ENCODE measurements at regions not wholly inside any gene's neighbourhood (a gene's known extent, or its start where the extent isn't known, plus 50 kb on each side); places are given as distances from the start of the nearest gene placed in this dataset.

DNA sequence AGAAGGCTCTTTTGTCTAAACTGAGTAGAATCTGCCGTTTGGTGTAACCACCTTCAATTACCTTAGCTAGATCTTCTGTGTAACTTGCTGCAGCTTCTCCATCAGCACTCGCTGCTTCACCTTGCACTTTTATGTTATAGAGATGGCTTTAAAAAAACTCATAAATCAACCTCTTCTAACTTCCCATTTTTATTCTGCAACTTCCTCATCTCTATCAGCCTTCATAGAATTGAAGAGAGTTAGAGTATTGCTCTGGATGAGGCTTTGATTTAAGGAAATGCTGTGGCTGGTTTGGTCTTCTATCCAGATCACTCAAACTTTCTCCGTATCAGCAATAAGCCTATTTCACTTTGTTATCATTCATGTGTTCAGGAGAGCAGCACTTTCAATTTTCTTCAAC, 1131.9 kb upstream of the CELF2 start:
- H3K27ac ChIP-seq (ENCODE audit: low read depth in 2 of 2, low read length in 2 of 2): no peak overlapping the region
- H3K4me1 ChIP-seq (ENCODE audit: control insufficient read depth in 2 of 3, insufficient read depth in 2 of 3, low read depth in 1 of 3, low read length in 3 of 3): no peaks in the 10 kb centered on the region
- peaks cover 0 to 5% (median 3%) of the 10 kb centered on the region in 3 donors for H3K9me3 ChIP-seq (ENCODE audit: control insufficient read depth in 2 of 3, insufficient read depth in 1 of 3, low read length in 3 of 3)
- H3K9ac ChIP-seq (ENCODE audit: low read length in 3 of 3): no peak overlapping the region
- DNase-seq: no peak
- H3K4me3 ChIP-seq (ENCODE audit: low read length in 3 of 3): no peak overlapping the region
- H3K36me3 ChIP-seq (ENCODE audit: control insufficient read depth in 2 of 3, insufficient read depth in 3 of 3, low read length in 3 of 3): no peaks in the 10 kb centered on the region
- intact Hi-C loops (cut with DNase I): no loop called here
- no peak for TF ChIP-seq CTCF (IDR thresholded peaks at IDR 0.05; ENCODE audit: borderline replicate concordance, extremely low read depth, insufficient read depth)
- H3K27me3 ChIP-seq (ENCODE audit: control insufficient read depth, insufficient read depth, low read length): no peaks in the 10 kb centered on the region
- FAIRE-seq: no peak

DNA sequence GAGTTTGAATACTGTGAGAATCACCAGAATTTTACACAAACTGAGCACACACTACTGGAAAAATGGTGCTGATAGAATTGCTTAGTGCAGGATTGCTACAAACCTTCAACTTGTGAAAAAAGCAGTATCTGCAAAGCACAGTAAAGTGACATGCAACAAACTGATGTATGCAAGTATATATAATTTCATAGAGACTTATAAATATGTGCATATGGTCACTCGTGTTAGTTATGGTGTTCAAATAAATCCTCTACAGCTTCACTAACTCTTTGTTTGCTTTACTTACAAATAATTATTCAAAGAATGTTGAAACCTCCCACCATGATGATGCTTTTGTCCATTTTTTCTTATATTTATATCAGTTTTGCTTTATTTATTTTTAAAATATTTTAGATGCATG, 1130.9 kb upstream of the CELF2 start:
- no peak for DNase-seq
- no peak overlapping the region for H3K9ac ChIP-seq (ENCODE audit: low read length in 3 of 3)
- no peaks in the 10 kb centered on the region for H3K27me3 ChIP-seq (ENCODE audit: control insufficient read depth, insufficient read depth, low read length)
- H3K4me3 ChIP-seq (ENCODE audit: low read length in 3 of 3): no peak overlapping the region
- peaks cover 0 to 5% (median 3%) of the 10 kb centered on the region in 3 donors for H3K9me3 ChIP-seq (ENCODE audit: control insufficient read depth in 2 of 3, insufficient read depth in 1 of 3, low read length in 3 of 3)
- H3K36me3 ChIP-seq (ENCODE audit: control insufficient read depth in 2 of 3, insufficient read depth in 3 of 3, low read length in 3 of 3): no peaks in the 10 kb centered on the region
- no peak overlapping the region for H3K27ac ChIP-seq (ENCODE audit: low read depth in 2 of 2, low read length in 2 of 2)
- TF ChIP-seq CTCF (IDR thresholded peaks at IDR 0.05; ENCODE audit: borderline replicate concordance, extremely low read depth, insufficient read depth): no peak
- H3K4me1 ChIP-seq (ENCODE audit: control insufficient read depth in 2 of 3, insufficient read depth in 2 of 3, low read depth in 1 of 3, low read length in 3 of 3): no peaks in the 10 kb centered on the region
- FAIRE-seq: no peak
- intact Hi-C loops (cut with DNase I): no loop called here

DNA sequence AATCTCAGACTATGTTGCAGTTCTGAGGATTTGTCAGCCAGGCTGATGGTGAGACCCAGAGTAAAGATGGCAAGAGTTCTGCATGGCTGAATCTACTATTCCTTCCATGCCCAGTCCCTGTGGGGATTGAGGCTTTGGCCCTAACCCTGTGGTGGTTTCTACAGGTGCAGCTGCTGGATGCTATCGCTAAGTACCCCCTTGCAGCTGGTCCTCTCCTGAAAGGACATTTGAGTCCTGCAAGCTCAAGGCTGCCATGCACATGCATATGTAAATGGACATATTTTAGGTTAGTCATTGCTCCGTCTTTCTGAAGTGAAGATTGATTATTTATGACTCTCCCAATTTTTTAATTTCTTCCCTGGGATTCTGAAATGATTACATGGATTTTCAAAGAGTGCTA, 1122.2 kb upstream of the CELF2 start:
- Histone ChIP-seq H3K4me1 (ENCODE audit: control insufficient read depth in 2 of 3, insufficient read depth in 2 of 3, low read depth in 1 of 3, low read length in 3 of 3) (no peaks in the 10 kb centered on the region), H3K4me3 (ENCODE audit: low read length in 3 of 3) (no peak overlapping the region), H3K9me3 (ENCODE audit: control insufficient read depth in 2 of 3, insufficient read depth in 1 of 3, low read length in 3 of 3) (peaks cover 0 to 4% (median 0%) of the 10 kb centered on the region in 3 donors), H3K27me3 (ENCODE audit: control insufficient read depth, insufficient read depth, low read length) (no peaks in the 10 kb centered on the region), H3K36me3 (ENCODE audit: control insufficient read depth in 2 of 3, insufficient read depth in 3 of 3, low read length in 3 of 3) (no peaks in the 10 kb centered on the region), H3K27ac (ENCODE audit: low read depth in 2 of 2, low read length in 2 of 2) (no peak overlapping the region), H3K9ac (ENCODE audit: low read length in 3 of 3) (no peak overlapping the region)
- DNase-seq (no peak), FAIRE-seq (no peak)
- intact Hi-C loops (cut with DNase I): no loop called here
- no peak for TF ChIP-seq CTCF (IDR thresholded peaks at IDR 0.05; ENCODE audit: borderline replicate concordance, extremely low read depth, insufficient read depth)

GRCh38 chr10:9895981-9896380, 1121.7 kb upstream of the CELF2 start:
- no peaks in the 10 kb centered on the region for H3K4me1 ChIP-seq (ENCODE audit: control insufficient read depth in 2 of 3, insufficient read depth in 2 of 3, low read depth in 1 of 3, low read length in 3 of 3)
- H3K9me3 ChIP-seq (ENCODE audit: control insufficient read depth in 2 of 3, insufficient read depth in 1 of 3, low read length in 3 of 3): peaks cover 0 to 4% (median 0%) of the 10 kb centered on the region in 3 donors
- no peak overlapping the region for H3K9ac ChIP-seq (ENCODE audit: low read length in 3 of 3)
- no peak for TF ChIP-seq CTCF (IDR thresholded peaks at IDR 0.05; ENCODE audit: borderline replicate concordance, extremely low read depth, insufficient read depth)
- H3K36me3 ChIP-seq (ENCODE audit: control insufficient read depth in 2 of 3, insufficient read depth in 3 of 3, low read length in 3 of 3): no peaks in the 10 kb centered on the region
- no peak overlapping the region for H3K4me3 ChIP-seq (ENCODE audit: low read length in 3 of 3)
- DNase-seq: no peak
- intact Hi-C loops (cut with DNase I): no loop called here
- H3K27me3 ChIP-seq (ENCODE audit: control insufficient read depth, insufficient read depth, low read length): no peaks in the 10 kb centered on the region
- H3K27ac ChIP-seq (ENCODE audit: low read depth in 2 of 2, low read length in 2 of 2): no peak overlapping the region
- no peak for FAIRE-seq

Measured in kidney (tissue), 13 donors.